DOHH2 (cell line): ENCODE measurements at regions not wholly inside any gene's neighbourhood (a gene's known extent, or its start where the extent isn't known, plus 50 kb on each side); places are given as distances from the start of the nearest gene placed in this dataset.

Experiments used
- EZH2phosphoT487 ChIP-seq: fragments of 200-600 bp; sonication (generic); IDR thresholded peaks from 2 replicates; pipeline ENCODE4 v1.6.1; 2017; ENCODE audit warnings: borderline replicate concordance, mild to moderate bottlenecking, antibody characterized with exemption, low read length, moderate library complexity, mixed read lengths
- TF ChIP-seq, protein P1 (sequence below): fragments of 200-600 bp; sonication (generic); IDR thresholded peaks from one replicate; pipeline ENCODE4 v1.5.1; 2014; ENCODE audit warnings: antibody characterized with exemption, mild to moderate bottlenecking, low read depth, low read length; ENCODE audit not compliant: poor library complexity, severe bottlenecking

DNA sequence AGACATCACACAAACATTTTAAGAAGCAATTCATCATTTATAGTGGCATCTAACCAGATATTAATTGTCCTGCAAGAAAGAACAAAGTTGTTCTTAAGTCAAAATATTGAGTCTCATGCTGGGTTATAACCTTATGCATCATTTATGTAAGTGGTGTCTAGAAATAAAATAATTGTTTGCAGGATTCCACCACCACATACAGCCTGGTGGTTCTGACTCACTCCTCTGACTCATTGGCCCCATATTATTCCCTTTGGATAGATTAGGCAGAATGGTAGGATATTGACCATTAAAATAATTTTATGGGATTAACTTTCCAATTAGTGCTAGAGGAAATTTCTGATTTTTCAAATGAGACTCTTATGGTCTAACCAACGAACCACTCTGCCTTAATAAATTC, 384.5 kb downstream of the GRXCR1 start:
- TF ChIP-seq, protein P1, sequence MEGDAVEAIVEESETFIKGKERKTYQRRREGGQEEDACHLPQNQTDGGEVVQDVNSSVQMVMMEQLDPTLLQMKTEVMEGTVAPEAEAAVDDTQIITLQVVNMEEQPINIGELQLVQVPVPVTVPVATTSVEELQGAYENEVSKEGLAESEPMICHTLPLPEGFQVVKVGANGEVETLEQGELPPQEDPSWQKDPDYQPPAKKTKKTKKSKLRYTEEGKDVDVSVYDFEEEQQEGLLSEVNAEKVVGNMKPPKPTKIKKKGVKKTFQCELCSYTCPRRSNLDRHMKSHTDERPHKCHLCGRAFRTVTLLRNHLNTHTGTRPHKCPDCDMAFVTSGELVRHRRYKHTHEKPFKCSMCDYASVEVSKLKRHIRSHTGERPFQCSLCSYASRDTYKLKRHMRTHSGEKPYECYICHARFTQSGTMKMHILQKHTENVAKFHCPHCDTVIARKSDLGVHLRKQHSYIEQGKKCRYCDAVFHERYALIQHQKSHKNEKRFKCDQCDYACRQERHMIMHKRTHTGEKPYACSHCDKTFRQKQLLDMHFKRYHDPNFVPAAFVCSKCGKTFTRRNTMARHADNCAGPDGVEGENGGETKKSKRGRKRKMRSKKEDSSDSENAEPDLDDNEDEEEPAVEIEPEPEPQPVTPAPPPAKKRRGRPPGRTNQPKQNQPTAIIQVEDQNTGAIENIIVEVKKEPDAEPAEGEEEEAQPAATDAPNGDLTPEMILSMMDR, result no peak
- TF ChIP-seq EZH2phosphoT487, result no peak
